Endothelial cell of umbilical vein (primary cell): ENCODE measurements at regions not wholly inside any gene's neighbourhood (a gene's known extent, or its start where the extent isn't known, plus 50 kb on each side); places are given as distances from the start of the nearest gene placed in this dataset.

Experiments used
- BruUV-seq: library from RNA; stranded (reverse); fragments of 400-500 nt; replicated peaks from 2 replicates; lab custom pipeline; 2021; lab: Mats Ljungman, UMichigan
- CTCF ChIA-PET: fragments of 300-600, 350-600 bp; sonication (Branson Sonifier 250); formaldehyde crosslinking; loops from one replicate; lab custom pipeline; 2021; ENCODE audit warnings: antibody characterized with exemption, inconsistent platforms; lab: Charles Lee
- POLR2A ChIA-PET: fragments of 300-600, 350-600 bp; sonication (Branson Sonifier 250); formaldehyde crosslinking; loops from one replicate; lab custom pipeline; 2021; ENCODE audit warnings: antibody characterized with exemption, inconsistent platforms; lab: Charles Lee
- DNase-seq: peaks from one replicate; pipeline ENCODE4 v3.0.0-alpha.2; 2011; ENCODE audit warnings: low read depth, low spot score
- FAIRE-seq: peaks from 2 replicates; lab custom pipeline; 2011; peaks lifted over from hg19 to GRCh38; lab: Jason Lieb, UNC
- H2AFZ ChIP-seq: 2 replicates; pipeline ENCODE4 v1.6.0; 2012; ENCODE audit warnings: low read depth, low read length, control low read depth, inconsistent platforms
- H3K27ac ChIP-seq: 2 replicates; pipeline ENCODE4 v1.5.1; 2011; ENCODE audit warnings: low read depth, mild to moderate bottlenecking, control low read depth, low read length, moderate library complexity; ENCODE audit not compliant: insufficient read depth
- H3K27me3 ChIP-seq, 2 experiments: 2 replicates each; pipeline versions ENCODE4 v1.6.0 to v1.6.1; 2011; ENCODE audit warnings: low read length in 2 of 2, mixed read lengths in 1 of 2; ENCODE audit not compliant: control insufficient read depth in 2 of 2, insufficient read depth in 2 of 2
- H3K36me3 ChIP-seq, 2 experiments: 2 replicates in 1 of 2; 3 replicates in 1 of 2; pipeline ENCODE4 v1.5.1; 2011; ENCODE audit warnings: low read length in 2 of 2, mild to moderate bottlenecking in 1 of 2, moderate library complexity in 1 of 2; ENCODE audit not compliant: control insufficient read depth in 2 of 2, insufficient read depth in 2 of 2; ENCODE audit errors: extremely low read depth in 1 of 2
- H3K4me1 ChIP-seq: 3 replicates; pipeline ENCODE4 v1.5.1; 2011; ENCODE audit warnings: mild to moderate bottlenecking, low read length; ENCODE audit not compliant: control insufficient read depth, insufficient read depth; ENCODE audit errors: extremely low read depth
- H3K4me2 ChIP-seq: 2 replicates; pipeline ENCODE4 v1.6.1; 2011; ENCODE audit warnings: low read length, control low read depth, mixed read lengths; ENCODE audit not compliant: insufficient read depth
- H3K4me3 ChIP-seq, 3 experiments: fragments of 200-600 bp in 1 of 3; sonication (generic), shearing (Covaris generic) in 1 of 3; replicated peaks in 1 of 3; 2 replicates each; pipeline ENCODE4 v1.5.1; 2011 to 2016; ENCODE audit warnings: control low read depth in 3 of 3, low read length in 3 of 3, mild to moderate bottlenecking in 2 of 3, inconsistent platforms in 1 of 3, low read depth in 1 of 3, moderate library complexity in 1 of 3; ENCODE audit not compliant: insufficient read depth in 1 of 3
- H3K79me2 ChIP-seq: 2 replicates; pipeline ENCODE4 v1.6.0; 2012; ENCODE audit warnings: low read length, inconsistent platforms; ENCODE audit not compliant: control insufficient read depth, insufficient read depth
- H3K9ac ChIP-seq: replicated peaks from 2 replicates; pipeline ENCODE3; 2011; ENCODE audit warnings: low read length, control low read depth; ENCODE audit not compliant: insufficient read depth; ENCODE audit errors: extremely low read depth
- H3K9me1 ChIP-seq: replicated peaks from 3 replicates; pipeline ENCODE4 v1.6.0; 2011; ENCODE audit warnings: mild to moderate bottlenecking, low read length; ENCODE audit not compliant: control insufficient read depth, insufficient read depth; ENCODE audit errors: extremely low read depth
- H3K9me3 ChIP-seq: replicated peaks from 2 replicates; pipeline ENCODE4 v1.5.1; 2012; ENCODE audit warnings: low read length, inconsistent platforms; ENCODE audit not compliant: control insufficient read depth, insufficient read depth
- H4K20me1 ChIP-seq: replicated peaks from 2 replicates; pipeline ENCODE3; 2011; ENCODE audit warnings: mild to moderate bottlenecking, low read length; ENCODE audit not compliant: control insufficient read depth, insufficient read depth; ENCODE audit errors: extremely low read depth
- CTCF ChIP-seq, 2 donors: IDR thresholded peaks; 1 replicate in 1 of 2; 2 replicates in 1 of 2; pipeline ENCODE4 v1.5.1; 2011; ENCODE audit warnings: low read length in 2 of 2, mild to moderate bottlenecking in 2 of 2, moderate library complexity in 2 of 2, control low read depth in 1 of 2, inconsistent platforms in 1 of 2, low read depth in 1 of 2; ENCODE audit not compliant: insufficient read depth in 1 of 2; ENCODE audit errors: extremely low read depth in 1 of 2
- EZH2 ChIP-seq: IDR thresholded peaks from 2 replicates; pipeline ENCODE4 v1.6.1; 2012; ENCODE audit warnings: borderline replicate concordance, low read depth, mild to moderate bottlenecking, moderate library complexity, low read length, inconsistent platforms; ENCODE audit not compliant: severe bottlenecking
- FOS ChIP-seq: IDR thresholded peaks from 2 replicates; pipeline ENCODE4 v1.6.1; 2011; ENCODE audit warnings: mild to moderate bottlenecking, low read length, moderate library complexity, borderline replicate concordance; ENCODE audit not compliant: insufficient read depth
- GATA2 ChIP-seq: IDR thresholded peaks from 2 replicates; pipeline ENCODE4 v1.7.0; 2011; ENCODE audit warnings: low read depth, mild to moderate bottlenecking, moderate library complexity, mixed read lengths, low read length; ENCODE audit not compliant: insufficient read length, insufficient read depth
- JUN ChIP-seq: IDR thresholded peaks from 2 replicates; pipeline ENCODE4 v1.6.1; 2011; ENCODE audit warnings: borderline replicate concordance, low read depth; ENCODE audit not compliant: insufficient read length, insufficient read depth
- MAX ChIP-seq: IDR thresholded peaks from 2 replicates; pipeline ENCODE4 v1.6.1; 2011; ENCODE audit not compliant: insufficient read depth, insufficient read length
- MYC ChIP-seq: IDR thresholded peaks from one replicate; pipeline ENCODE4 v1.6.1; 2011; ENCODE audit warnings: mild to moderate bottlenecking, low read depth, low read length
- POLR2A ChIP-seq: IDR thresholded peaks from 2 replicates; pipeline ENCODE4 v1.6.1; 2012; ENCODE audit warnings: low read depth, mild to moderate bottlenecking, control low read depth, low read length
- POLR2AphosphoS5 ChIP-seq: IDR thresholded peaks from 2 replicates; pipeline ENCODE4 v1.6.1; 2012; ENCODE audit warnings: low read depth, mild to moderate bottlenecking, control low read depth, low read length, moderate library complexity; ENCODE audit not compliant: insufficient read depth
- dilution Hi-C: fragments of 300-500 bp; cut with MboI; formaldehyde crosslinking; loops from one replicate; pipeline ENCODE4 v1.15.0; 2019; ENCODE audit warnings: low sequenced_read_pairs; ENCODE audit not compliant: extremely low pct_ligation_motif_present
- intact Hi-C: fragments of 100-400 bp; cut with micrococcal nuclease; formaldehyde crosslinking; loops from one replicate; pipeline ENCODE4 v1.10.0; 2022

DNA sequence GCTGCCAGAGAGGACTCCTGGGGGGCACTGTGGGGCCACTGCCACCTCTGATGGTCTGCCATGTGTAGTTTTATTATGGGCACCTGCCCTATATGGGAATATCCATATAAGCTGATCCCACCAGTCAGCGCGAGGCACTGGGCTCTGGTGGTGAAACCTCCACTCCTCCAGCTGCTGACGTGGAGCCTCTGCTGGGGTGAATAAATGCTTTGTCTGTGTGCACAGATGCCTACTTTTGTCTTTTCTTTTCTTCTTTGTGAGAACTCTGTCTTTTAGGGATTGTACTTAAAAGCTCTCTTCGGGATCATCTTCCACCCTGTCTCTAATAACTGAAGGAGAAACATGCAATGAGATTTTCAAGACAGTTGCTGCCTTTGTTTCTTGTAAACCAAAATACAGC is 68.9 kb upstream of the NCK2 start:
- DNase-seq (no peak), FAIRE-seq (no peak)
- intact Hi-C loops (no loop called here), dilution Hi-C loops (no loop called here)
- no peaks in the 10 kb centered on the region for H3K36me3 ChIP-seq
- no peaks in the 10 kb centered on the region for H3K4me1 ChIP-seq
- no TSS peak for BruUV-seq
- ChIA-PET CTCF (no interaction called here), POLR2A (no interaction called here)
- no peaks in the 10 kb centered on the region for H3K9me1 ChIP-seq
- no peak overlapping the region for H3K9ac ChIP-seq
- H3K79me2 ChIP-seq: no peaks in the 10 kb centered on the region
- no peaks in the 10 kb centered on the region for H3K9me3 ChIP-seq
- H4K20me1 ChIP-seq: no peaks in the 10 kb centered on the region
- no peak overlapping the region for H2AFZ ChIP-seq
- no peaks in the 10 kb centered on the region for H3K27me3 ChIP-seq
- no peak overlapping the region for H3K27ac ChIP-seq
- TF ChIP-seq POLR2AphosphoS5: no peak
- H3K4me3 ChIP-seq: no peak overlapping the region
- no peak overlapping the region for H3K4me2 ChIP-seq

- H3K9me3 ChIP-seq: no peaks in the 10 kb centered on the region
- TF ChIP-seq GATA2 (no peak), MYC (no peak), MAX (no peak), POLR2A (no peak), POLR2AphosphoS5 (no peak), EZH2 (no peak), CTCF (IDR thresholded peaks at IDR 0.05; ENCODE audit: extremely low read depth in 1 of 2, insufficient read depth in 1 of 2, low read depth in 1 of 2, low read length in 2 of 2) (no peak), FOS (no peak), JUN (no peak)
- H3K36me3 ChIP-seq: no peaks in the 10 kb centered on the region
- H4K20me1 ChIP-seq: no peaks in the 10 kb centered on the region
- BruUV-seq: no TSS peak
- intact Hi-C loops: no loop called here
- no peak overlapping the region for H2AFZ ChIP-seq
- no peaks in the 10 kb centered on the region for H3K79me2 ChIP-seq
- no peaks in the 10 kb centered on the region for H3K4me1 ChIP-seq
- DNase-seq (no peak), FAIRE-seq (no peak)
- H3K9ac ChIP-seq: no peak overlapping the region
- dilution Hi-C loops: no loop called here
- no peak overlapping the region for H3K27ac ChIP-seq
- CTCF ChIA-PET: no interaction called here
- H3K27me3 ChIP-seq: no peaks in the 10 kb centered on the region
- POLR2A ChIA-PET: no interaction called here
- H3K4me2 ChIP-seq: no peak overlapping the region
- H3K9me1 ChIP-seq: no peaks in the 10 kb centered on the region
- H3K4me3 ChIP-seq: no peak overlapping the region
Observed at GRCh38 chr2:105674859-105675541, 69.7 kb upstream of the NCK2 start.
